Loucy (cell line): ENCODE measurements at regions not wholly inside any gene's neighbourhood (a gene's known extent, or its start where the extent isn't known, plus 50 kb on each side); places are given as distances from the start of the nearest gene placed in this dataset.

ENCODE experiments used
- H2AFZ ChIP-seq: fragments of 200-600 bp; sonication (generic); 2 replicates; pipeline ENCODE4 v1.6.0; 2016; ENCODE audit warnings: antibody characterized with exemption, mild to moderate bottlenecking, low read length, moderate library complexity
- H3F3A ChIP-seq: fragments of 200-600 bp; 2 replicates; pipeline ENCODE4 v1.6.0; 2016; ENCODE audit warnings: antibody characterized with exemption, low read depth, mild to moderate bottlenecking
- H3K27me3 ChIP-seq: fragments of 200-600 bp; sonication (generic); 2 replicates; pipeline ENCODE4 v1.6.1; 2014; ENCODE audit warnings: low read length, mild to moderate bottlenecking; ENCODE audit not compliant: insufficient read depth, poor library complexity, severe bottlenecking
- H3K36me3 ChIP-seq: fragments of 200-600 bp; sonication (generic); 2 replicates; pipeline ENCODE4 v1.6.1; 2016; ENCODE audit warnings: low read length; ENCODE audit not compliant: insufficient read depth
- H3K4me1 ChIP-seq: fragments of 200-600 bp; sonication (generic); 2 replicates; pipeline ENCODE4 v1.5.1; 2014; ENCODE audit warnings: low read length, mild to moderate bottlenecking; ENCODE audit not compliant: insufficient read depth, poor library complexity, severe bottlenecking
- H3K4me2 ChIP-seq: fragments of 200-600 bp; sonication (generic); 2 replicates; pipeline ENCODE4 v1.6.0; 2014; ENCODE audit warnings: antibody characterized with exemption, low read length, low read depth, mild to moderate bottlenecking; ENCODE audit not compliant: poor library complexity, severe bottlenecking
- H3K4me3 ChIP-seq: fragments of 200-600 bp; sonication (generic); 2 replicates; pipeline ENCODE4 v1.5.1; 2014; ENCODE audit warnings: low read length, mild to moderate bottlenecking, mixed read lengths; ENCODE audit not compliant: poor library complexity, severe bottlenecking
- H3K79me2 ChIP-seq: fragments of 200-600 bp; sonication (generic); 2 replicates; pipeline ENCODE4 v1.6.1; 2014; ENCODE audit warnings: low read length; ENCODE audit not compliant: insufficient read depth
- H3K9ac ChIP-seq: fragments of 200-600 bp; sonication (generic); 2 replicates; pipeline ENCODE4 v1.6.0; 2014; ENCODE audit warnings: mild to moderate bottlenecking, low read depth, low read length, moderate library complexity; ENCODE audit not compliant: poor library complexity, severe bottlenecking
- H3K9me2 ChIP-seq: fragments of 200-600 bp; sonication (generic); replicated peaks from 2 replicates; pipeline ENCODE4 v1.6.1; 2016; ENCODE audit warnings: low read depth, low read length, mixed read lengths
- H3K9me3 ChIP-seq: fragments of 200-600 bp; sonication (generic); 2 replicates; pipeline ENCODE4 v1.6.1; 2014; ENCODE audit warnings: mild to moderate bottlenecking, antibody characterized with exemption, low read length, low read depth; ENCODE audit not compliant: insufficient read depth
- H4K20me1 ChIP-seq: fragments of 200-600 bp; sonication (generic); 2 replicates; pipeline ENCODE4 v1.6.0; 2014; ENCODE audit warnings: antibody characterized with exemption, low read length, mild to moderate bottlenecking; ENCODE audit not compliant: insufficient read depth, poor library complexity, severe bottlenecking
- EZH2phosphoT487 ChIP-seq: fragments of 200-600 bp; IDR thresholded peaks from 2 replicates; pipeline ENCODE4 v1.6.1; 2018; ENCODE audit warnings: antibody characterized with exemption, mild to moderate bottlenecking, moderate library complexity, borderline replicate concordance
- TF ChIP-seq, protein P1 (sequence below): fragments of 200-600 bp; sonication (generic); conservative IDR thresholded peaks from 2 replicates; pipeline ENCODE4 v1.5.1; 2014; ENCODE audit warnings: mild to moderate bottlenecking, antibody characterized with exemption, low read length

- H2AFZ ChIP-seq: no peak overlapping the region
- H4K20me1 ChIP-seq: no peaks in the 10 kb centered on the region
- TF ChIP-seq, protein P1, sequence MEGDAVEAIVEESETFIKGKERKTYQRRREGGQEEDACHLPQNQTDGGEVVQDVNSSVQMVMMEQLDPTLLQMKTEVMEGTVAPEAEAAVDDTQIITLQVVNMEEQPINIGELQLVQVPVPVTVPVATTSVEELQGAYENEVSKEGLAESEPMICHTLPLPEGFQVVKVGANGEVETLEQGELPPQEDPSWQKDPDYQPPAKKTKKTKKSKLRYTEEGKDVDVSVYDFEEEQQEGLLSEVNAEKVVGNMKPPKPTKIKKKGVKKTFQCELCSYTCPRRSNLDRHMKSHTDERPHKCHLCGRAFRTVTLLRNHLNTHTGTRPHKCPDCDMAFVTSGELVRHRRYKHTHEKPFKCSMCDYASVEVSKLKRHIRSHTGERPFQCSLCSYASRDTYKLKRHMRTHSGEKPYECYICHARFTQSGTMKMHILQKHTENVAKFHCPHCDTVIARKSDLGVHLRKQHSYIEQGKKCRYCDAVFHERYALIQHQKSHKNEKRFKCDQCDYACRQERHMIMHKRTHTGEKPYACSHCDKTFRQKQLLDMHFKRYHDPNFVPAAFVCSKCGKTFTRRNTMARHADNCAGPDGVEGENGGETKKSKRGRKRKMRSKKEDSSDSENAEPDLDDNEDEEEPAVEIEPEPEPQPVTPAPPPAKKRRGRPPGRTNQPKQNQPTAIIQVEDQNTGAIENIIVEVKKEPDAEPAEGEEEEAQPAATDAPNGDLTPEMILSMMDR: no peak
- TF ChIP-seq EZH2phosphoT487: no peak
- no peaks in the 10 kb centered on the region for H3F3A ChIP-seq
- H3K9ac ChIP-seq: no peak overlapping the region
- H3K9me2 ChIP-seq: no peaks in the 10 kb centered on the region
- no peaks in the 10 kb centered on the region for H3K4me1 ChIP-seq
- H3K4me2 ChIP-seq: no peak overlapping the region
- H3K4me3 ChIP-seq: no peak overlapping the region
- H3K9me3 ChIP-seq: no peaks in the 10 kb centered on the region
- H3K36me3 ChIP-seq: no peaks in the 10 kb centered on the region
- no peaks in the 10 kb centered on the region for H3K27me3 ChIP-seq
- no peaks in the 10 kb centered on the region for H3K79me2 ChIP-seq
Measured at GRCh38 chr10:94223702-94224370, 138.9 kb downstream of the NOC3L start.

- H3K4me2 ChIP-seq: no peak overlapping the region
Measured at GRCh38 chr10:94224656-94225055, 138.1 kb downstream of the NOC3L start.

GRCh38 chr10:94225589-94225988 lies 137.2 kb downstream of the NOC3L start:
- Histone ChIP-seq H3K4me3 (no peak overlapping the region), H3K9me3 (no peaks in the 10 kb centered on the region), H3K9me2 (no peaks in the 10 kb centered on the region), H2AFZ (no peak overlapping the region), H3K36me3 (no peaks in the 10 kb centered on the region), H3K9ac (no peak overlapping the region), H3K4me2 (no peak overlapping the region), H3F3A (no peaks in the 10 kb centered on the region), H3K79me2 (no peaks in the 10 kb centered on the region), H3K27me3 (no peaks in the 10 kb centered on the region), H4K20me1 (no peaks in the 10 kb centered on the region), H3K4me1 (no peaks in the 10 kb centered on the region)
- no peak for TF ChIP-seq EZH2phosphoT487
- TF ChIP-seq, protein P1: 0 out of 2 replicates have a peak, but pooled peaks have one; percentile 19

More at GRCh38 chr10:94224656-94225055, 138.1 kb downstream of the NOC3L start:
- Histone ChIP-seq H3K9me3 (no peaks in the 10 kb centered on the region), H3K4me3 (no peak overlapping the region), H3K36me3 (no peaks in the 10 kb centered on the region), H3F3A (no peaks in the 10 kb centered on the region), H3K4me1 (no peaks in the 10 kb centered on the region), H3K79me2 (no peaks in the 10 kb centered on the region), H4K20me1 (no peaks in the 10 kb centered on the region), H3K27me3 (no peaks in the 10 kb centered on the region), H3K9me2 (no peaks in the 10 kb centered on the region), H3K9ac (no peak overlapping the region), H2AFZ (no peak overlapping the region)
- TF ChIP-seq EZH2phosphoT487: no peak
- TF ChIP-seq, protein P1: no peak
